ENCODE measurements at regions not wholly inside any gene's neighbourhood (a gene's known extent, or its start where the extent isn't known, plus 50 kb on each side); places are given as distances from the start of the nearest gene placed in this dataset.

- no peak for DNase-seq
Measured at GRCh38 chr17:77851921-77852320, 106.6 kb upstream of the TNRC6C start.

- DNase-seq: no peak
Measured at GRCh38 chr17:77852731-77853130, 105.8 kb upstream of the TNRC6C start.

- DNase-seq: no peak
Measured at GRCh38 chr17:77853191-77853977, 105.1 kb upstream of the TNRC6C start.

- no peak for DNase-seq
Measured at GRCh38 chr17:77854083-77854758, 104.3 kb upstream of the TNRC6C start.

- no peak for DNase-seq
Measured at GRCh38 chr17:77854759-77855745, 103.5 kb upstream of the TNRC6C start.

GRCh38 chr17:77856551-77857305 is 101.8 kb upstream of the TNRC6C start:
- no peak for DNase-seq

- DNase-seq: no peak
Measured at GRCh38 chr17:77857306-77857555, 101.3 kb upstream of the TNRC6C start.

GRCh38 chr17:77857613-77858012 is 100.9 kb upstream of the TNRC6C start:
- no peak for DNase-seq

- no peak for DNase-seq
Measured at GRCh38 chr17:77858291-77859034, 100.0 kb upstream of the TNRC6C start.

GRCh38 chr17:77859035-77859810 is 99.3 kb upstream of the TNRC6C start:
- no peak for DNase-seq

GRCh38 chr17:77861133-77861695 is 97.3 kb upstream of the TNRC6C start:
- no peak for DNase-seq

GRCh38 chr17:77861981-77862645 is 96.4 kb upstream of the TNRC6C start:
- no peak for DNase-seq

GRCh38 chr17:77862890-77863813 is 95.4 kb upstream of the TNRC6C start:
- DNase-seq: no peak

- no peak for DNase-seq
Measured at GRCh38 chr17:77863814-77864161, 94.7 kb upstream of the TNRC6C start.

GRCh38 chr17:77864234-77865111 is 94.0 kb upstream of the TNRC6C start:
- DNase-seq: no peak

- DNase-seq: no peak
Measured at GRCh38 chr17:77865112-77865611, 93.3 kb upstream of the TNRC6C start.

GRCh38 chr17:77865716-77866115 is 92.8 kb upstream of the TNRC6C start:
- DNase-seq: no peak

All from renal pelvis (tissue), 1 donor.